ENCODE measurements at regions not wholly inside any gene's neighbourhood (a gene's known extent, or its start where the extent isn't known, plus 50 kb on each side); places are given as distances from the start of the nearest gene placed in this dataset.

- TF ChIP-seq CTCF (conservative IDR thresholded peaks at IDR 0.05) (no peak), EZH2 (IDR thresholded peaks at IDR 0.05; ENCODE audit: low read depth) (no peak)
Measured at GRCh38 chr4:17128268-17128667, 229.8 kb upstream of the LDB2 start.
